Fibroblast of lung (primary cell): ENCODE measurements at regions not wholly inside any gene's neighbourhood (a gene's known extent, or its start where the extent isn't known, plus 50 kb on each side); places are given as distances from the start of the nearest gene placed in this dataset.

Experiments used
- DNase-seq, 2 donors: peaks; one replicate each; pipeline versions ENCODE4 v3.0.0 to v3.0.0-alpha.2; 2010; ENCODE audit warnings: low read depth in 2 of 2
- H2AFZ ChIP-seq: 2 replicates; pipeline ENCODE4 v1.5.1; 2012; ENCODE audit warnings: low read length, control low read depth, inconsistent platforms
- H3K27ac ChIP-seq: 2 replicates; pipeline ENCODE4 v1.5.1; 2011; ENCODE audit warnings: low read length, control low read depth; ENCODE audit not compliant: insufficient read depth
- H3K27me3 ChIP-seq: 2 replicates; pipeline ENCODE4 v1.5.1; 2011; ENCODE audit warnings: mild to moderate bottlenecking, low read length; ENCODE audit not compliant: control insufficient read depth, insufficient read depth
- H3K36me3 ChIP-seq: 2 replicates; pipeline ENCODE4 v1.5.1; 2011; ENCODE audit warnings: low read length; ENCODE audit not compliant: control insufficient read depth, insufficient read depth
- H3K4me1 ChIP-seq: 2 replicates; pipeline ENCODE4 v1.5.1; 2011; ENCODE audit warnings: low read length; ENCODE audit not compliant: control insufficient read depth, insufficient read depth; ENCODE audit errors: extremely low read depth
- H3K4me2 ChIP-seq: 2 replicates; pipeline ENCODE4 v1.5.1; 2011; ENCODE audit warnings: low read length, control low read depth; ENCODE audit not compliant: insufficient read depth; ENCODE audit errors: extremely low read depth
- H3K4me3 ChIP-seq, 4 experiments: fragments of 200-600 bp in 1 of 4; sonication (generic) in 1 of 4; replicated peaks in 1 of 4; 2 replicates each; pipeline ENCODE4 v1.5.1; 2011 to 2016; ENCODE audit warnings: low read length in 4 of 4, low read depth in 3 of 4, mild to moderate bottlenecking in 3 of 4, control low read depth in 2 of 4, inconsistent platforms in 1 of 4, mixed read lengths in 1 of 4; ENCODE audit not compliant: insufficient read depth in 1 of 4; ENCODE audit errors: control extremely low read depth in 1 of 4
- H3K79me2 ChIP-seq: 2 replicates; pipeline ENCODE4 v1.5.1; 2012; ENCODE audit warnings: mild to moderate bottlenecking, low read length, inconsistent platforms; ENCODE audit not compliant: control insufficient read depth, insufficient read depth
- H3K9ac ChIP-seq: 2 replicates; pipeline ENCODE4 v1.5.1; 2011; ENCODE audit warnings: mild to moderate bottlenecking, low read length, control low read depth; ENCODE audit not compliant: insufficient read depth
- H3K9me3 ChIP-seq: 2 replicates; pipeline ENCODE4 v1.5.1; 2012; ENCODE audit warnings: low read depth, low read length; ENCODE audit not compliant: control insufficient read depth, insufficient read depth
- H4K20me1 ChIP-seq: 2 replicates; pipeline ENCODE4 v1.5.1; 2011; ENCODE audit warnings: low read length; ENCODE audit not compliant: control insufficient read depth, insufficient read depth; ENCODE audit errors: extremely low read depth
- CTCF ChIP-seq, 2 donors: IDR thresholded peaks in 1 of 2; conservative IDR thresholded peaks in 1 of 2; 1 replicate in 1 of 2; 2 replicates in 1 of 2; pipeline ENCODE4 v1.5.1; 2011 to 2012; ENCODE audit warnings: low read length in 2 of 2, control low read depth in 1 of 2, inconsistent platforms in 1 of 2, low read depth in 1 of 2, mild to moderate bottlenecking in 1 of 2
- EZH2 ChIP-seq: IDR thresholded peaks from 2 replicates; pipeline ENCODE4 v1.5.1; 2012; ENCODE audit warnings: low read length, control low read depth, mild to moderate bottlenecking; ENCODE audit errors: missing control alignments

GRCh38 chr20:6664574-6664973, 102.9 kb upstream of the BMP2 start:
- no peak overlapping the region for H3K27ac ChIP-seq
- no peaks in the 10 kb centered on the region for H3K36me3 ChIP-seq
- TF ChIP-seq EZH2 (no peak), CTCF (conservative IDR thresholded peaks at IDR 0.05 in 1 of 2, IDR thresholded peaks at IDR 0.05 in 1 of 2; ENCODE audit: low read depth in 1 of 2, low read length in 2 of 2) (no peak)
- H3K4me2 ChIP-seq: no peak overlapping the region
- H3K79me2 ChIP-seq: no peaks in the 10 kb centered on the region
- H4K20me1 ChIP-seq: no peaks in the 10 kb centered on the region
- H3K4me1 ChIP-seq: peaks cover 2% of the 10 kb centered on the region
- DNase-seq: no peak
- H3K4me3 ChIP-seq: no peak overlapping the region
- no peak overlapping the region for H2AFZ ChIP-seq
- no peaks in the 10 kb centered on the region for H3K9me3 ChIP-seq
- no peak overlapping the region for H3K9ac ChIP-seq
- H3K27me3 ChIP-seq: no peaks in the 10 kb centered on the region

GRCh38 chr20:6663751-6664388, 103.6 kb upstream of the BMP2 start:
- Histone ChIP-seq H3K27ac (no peak overlapping the region), H3K79me2 (no peaks in the 10 kb centered on the region), H3K9ac (no peak overlapping the region), H3K4me3 (no peak overlapping the region), H3K4me1 (peaks cover 2% of the 10 kb centered on the region), H3K4me2 (no peak overlapping the region), H2AFZ (no peak overlapping the region), H3K36me3 (no peaks in the 10 kb centered on the region), H4K20me1 (no peaks in the 10 kb centered on the region), H3K9me3 (no peaks in the 10 kb centered on the region), H3K27me3 (no peaks in the 10 kb centered on the region)
- peak in 1 of 2 donors; percentile 35 for DNase-seq
- TF ChIP-seq CTCF (conservative IDR thresholded peaks at IDR 0.05 in 1 of 2, IDR thresholded peaks at IDR 0.05 in 1 of 2; ENCODE audit: low read depth in 1 of 2, low read length in 2 of 2): no peak
- no peak for TF ChIP-seq EZH2

- Histone ChIP-seq H3K9me3 (no peaks in the 10 kb centered on the region), H4K20me1 (no peaks in the 10 kb centered on the region), H3K36me3 (no peaks in the 10 kb centered on the region), H3K4me3 (no peak overlapping the region), H3K27me3 (no peaks in the 10 kb centered on the region), H3K79me2 (no peaks in the 10 kb centered on the region), H3K4me2 (no peak overlapping the region), H3K4me1 (peaks cover 2% of the 10 kb centered on the region), H3K27ac (no peak overlapping the region), H2AFZ (no peak overlapping the region), H3K9ac (no peak overlapping the region)
- TF ChIP-seq CTCF (conservative IDR thresholded peaks at IDR 0.05 in 1 of 2, IDR thresholded peaks at IDR 0.05 in 1 of 2; ENCODE audit: low read depth in 1 of 2, low read length in 2 of 2): no peak
- TF ChIP-seq EZH2: no peak
- DNase-seq: no peak
Observed at GRCh38 chr20:6663104-6663503, 104.4 kb upstream of the BMP2 start.
